BLaER1 (cell line): ENCODE measurements at regions not wholly inside any gene's neighbourhood (a gene's known extent, or its start where the extent isn't known, plus 50 kb on each side); places are given as distances from the start of the nearest gene placed in this dataset.

Experiments used
- H3K27ac ChIP-seq: shearing (Covaris generic); formaldehyde crosslinking; 2 replicates; pipeline ENCODE4 v1.8.1; 2022
- H3K27me3 ChIP-seq: shearing (Covaris generic); formaldehyde crosslinking; 2 replicates; pipeline ENCODE4 v1.8.1; 2022
- H3K36me3 ChIP-seq: shearing (Covaris generic); formaldehyde crosslinking; 2 replicates; pipeline ENCODE4 v1.8.1; 2022
- H3K4me1 ChIP-seq: shearing (Covaris generic); formaldehyde crosslinking; 2 replicates; pipeline ENCODE4 v1.8.1; 2022
- H3K4me2 ChIP-seq: shearing (Covaris generic); formaldehyde crosslinking; 2 replicates; pipeline ENCODE4 v1.8.1; 2022
- H3K4me3 ChIP-seq: shearing (Covaris generic); formaldehyde crosslinking; 2 replicates; pipeline ENCODE4 v1.8.1; 2022
- H3K9ac ChIP-seq: shearing (Covaris generic); formaldehyde crosslinking; 2 replicates; pipeline ENCODE4 v1.8.1; 2022
- H3K9me3 ChIP-seq: shearing (Covaris generic); formaldehyde crosslinking; 2 replicates; pipeline ENCODE4 v1.8.1; 2022
- H4K20me1 ChIP-seq: shearing (Covaris generic); formaldehyde crosslinking; 2 replicates; pipeline ENCODE4 v1.8.1; 2022
- Cebpa-rat ChIP-seq: shearing (Covaris generic); IDR thresholded peaks from 2 replicates; pipeline ENCODE4 v1.8.1; 2022

- TF ChIP-seq Cebpa-rat = no peak
- H3K27me3 ChIP-seq = no peaks in the 10 kb centered on the region
- no peak overlapping the region for H3K9ac ChIP-seq
- H3K4me3 ChIP-seq = no peak overlapping the region
- H3K9me3 ChIP-seq = no peaks in the 10 kb centered on the region
- no peak overlapping the region for H3K27ac ChIP-seq
- peaks cover 5% of the 10 kb centered on the region for H3K4me1 ChIP-seq
- H3K36me3 ChIP-seq = no peaks in the 10 kb centered on the region
- no peaks in the 10 kb centered on the region for H4K20me1 ChIP-seq
- H3K4me2 ChIP-seq = no peak overlapping the region
These were observed 85.0 kb downstream of the SOX9 start for GRCh38 chr17:72205822-72206221.

DNA sequence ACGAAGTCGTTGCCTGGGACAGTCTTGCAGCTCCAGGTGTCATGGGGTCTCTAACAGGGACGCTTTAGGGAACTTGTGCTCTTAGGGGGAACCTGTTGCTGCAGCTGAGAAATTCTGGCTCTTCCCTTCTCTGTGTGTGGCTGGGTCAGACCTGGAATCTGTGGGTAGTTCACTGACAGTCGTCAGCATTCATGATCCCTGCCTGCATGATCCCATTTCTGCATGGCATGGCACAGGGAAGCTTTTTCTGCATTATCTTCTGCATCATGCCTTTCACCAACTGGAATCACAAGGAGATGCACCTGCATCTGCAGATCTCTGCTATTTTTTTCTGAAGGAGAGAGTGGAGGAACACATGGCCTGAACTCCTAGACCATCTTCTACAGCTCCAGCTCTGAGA, 85.6 kb downstream of the SOX9 start:
- no peak overlapping the region for H3K4me3 ChIP-seq
- no peak overlapping the region for H3K4me2 ChIP-seq
- H3K36me3 ChIP-seq = no peaks in the 10 kb centered on the region
- TF ChIP-seq Cebpa-rat = no peak
- H3K9me3 ChIP-seq = no peaks in the 10 kb centered on the region
- no peaks in the 10 kb centered on the region for H4K20me1 ChIP-seq
- H3K27ac ChIP-seq = no peak overlapping the region
- H3K27me3 ChIP-seq = no peaks in the 10 kb centered on the region
- no peak overlapping the region for H3K9ac ChIP-seq
- peaks cover 5% of the 10 kb centered on the region for H3K4me1 ChIP-seq

GRCh38 chr17:72208832-72209231, 88.0 kb downstream of the SOX9 start:
- H3K27ac ChIP-seq = no peak overlapping the region
- no peak for TF ChIP-seq Cebpa-rat
- no peak overlapping the region for H3K9ac ChIP-seq
- no peak overlapping the region for H3K4me2 ChIP-seq
- H3K27me3 ChIP-seq = no peaks in the 10 kb centered on the region
- peaks cover 5% of the 10 kb centered on the region for H3K4me1 ChIP-seq
- H3K36me3 ChIP-seq = no peaks in the 10 kb centered on the region
- no peaks in the 10 kb centered on the region for H4K20me1 ChIP-seq
- H3K4me3 ChIP-seq = no peak overlapping the region
- no peaks in the 10 kb centered on the region for H3K9me3 ChIP-seq

- TF ChIP-seq Cebpa-rat = no peak
These were observed 91.2 kb downstream of the SOX9 start for GRCh38 chr17:72212041-72212440.

GRCh38 chr17:72215490-72215889, 94.7 kb downstream of the SOX9 start:
- Histone ChIP-seq H3K27me3 (no peaks in the 10 kb centered on the region), H3K4me2 (no peak overlapping the region), H3K4me3 (no peak overlapping the region), H3K27ac (no peak overlapping the region), H4K20me1 (no peaks in the 10 kb centered on the region), H3K4me1 (no peaks in the 10 kb centered on the region), H3K9ac (no peak overlapping the region), H3K9me3 (no peaks in the 10 kb centered on the region), H3K36me3 (no peaks in the 10 kb centered on the region)
- TF ChIP-seq Cebpa-rat = no peak

More at GRCh38 chr17:72212041-72212440, 91.2 kb downstream of the SOX9 start:
- no peak overlapping the region for H3K4me2 ChIP-seq
- H3K9ac ChIP-seq = no peak overlapping the region
- no peaks in the 10 kb centered on the region for H3K36me3 ChIP-seq
- no peaks in the 10 kb centered on the region for H3K27me3 ChIP-seq
- peaks cover 5% of the 10 kb centered on the region for H3K4me1 ChIP-seq
- H3K9me3 ChIP-seq = no peaks in the 10 kb centered on the region
- H4K20me1 ChIP-seq = no peaks in the 10 kb centered on the region
- H3K27ac ChIP-seq = no peak overlapping the region
- no peak overlapping the region for H3K4me3 ChIP-seq

DNA sequence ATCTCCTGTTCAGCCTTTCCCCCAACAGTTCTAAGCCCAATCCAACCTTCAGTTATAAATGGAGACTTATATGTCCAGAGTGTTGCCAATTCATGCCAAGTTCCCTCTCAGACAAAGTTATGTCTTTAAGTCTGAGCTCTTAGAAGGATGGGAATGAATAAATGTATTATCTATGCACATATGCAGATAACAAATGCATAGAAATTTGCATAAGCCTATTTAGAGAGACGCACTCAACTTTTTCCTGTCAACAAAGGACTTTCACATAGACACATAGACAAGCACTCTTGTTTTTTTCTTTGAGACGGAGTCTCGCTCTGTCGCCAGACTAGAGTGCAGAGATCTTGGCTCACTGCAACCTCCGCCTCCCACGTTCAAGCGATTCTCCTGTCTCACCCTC, 95.1 kb downstream of the SOX9 start:
- no peaks in the 10 kb centered on the region for H3K4me1 ChIP-seq
- H3K27me3 ChIP-seq = no peaks in the 10 kb centered on the region
- no peak overlapping the region for H3K4me2 ChIP-seq
- no peak overlapping the region for H3K9ac ChIP-seq
- TF ChIP-seq Cebpa-rat = no peak
- no peak overlapping the region for H3K4me3 ChIP-seq
- H3K36me3 ChIP-seq = no peaks in the 10 kb centered on the region
- H3K9me3 ChIP-seq = no peaks in the 10 kb centered on the region
- no peak overlapping the region for H3K27ac ChIP-seq
- no peaks in the 10 kb centered on the region for H4K20me1 ChIP-seq

DNA sequence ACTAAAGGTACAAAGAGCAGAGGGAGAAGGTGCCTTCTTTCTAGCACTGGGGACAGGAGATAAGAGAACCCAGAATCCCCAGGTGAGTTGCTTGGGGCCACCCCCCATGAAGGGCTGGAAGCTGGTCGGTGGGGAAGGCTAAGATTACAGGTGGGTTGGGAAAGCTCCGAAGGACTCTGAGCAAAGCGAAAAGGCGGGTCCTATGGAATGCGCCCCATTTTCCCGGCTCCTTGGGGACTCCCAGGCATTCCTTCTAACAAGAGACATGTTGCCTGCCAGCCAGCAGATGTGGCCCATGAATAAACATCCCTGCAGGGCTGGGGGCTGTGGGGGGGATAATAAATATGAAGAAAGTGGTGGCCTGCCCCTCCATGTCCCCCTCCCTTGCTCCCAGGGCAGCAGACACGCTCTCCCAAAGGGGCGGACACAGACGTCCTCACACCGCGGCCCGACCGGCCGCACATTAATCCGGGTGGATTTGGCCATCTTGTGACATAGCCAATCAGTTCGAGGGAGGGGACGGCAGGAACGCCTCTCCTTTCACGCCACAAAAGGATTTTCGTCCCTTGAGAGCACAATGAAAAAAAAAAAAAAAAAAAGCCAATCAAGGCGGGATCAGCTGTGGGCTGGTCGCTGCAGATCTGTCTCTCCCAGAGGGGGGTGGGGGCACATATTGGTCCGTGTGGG, 98.5 kb downstream of the SOX9 start:
- Histone ChIP-seq H3K4me3 (no peak overlapping the region), H3K27me3 (no peaks in the 10 kb centered on the region), H3K4me1 (no peaks in the 10 kb centered on the region), H3K9me3 (no peaks in the 10 kb centered on the region), H3K27ac (no peak overlapping the region), H3K4me2 (no peak overlapping the region), H4K20me1 (no peaks in the 10 kb centered on the region), H3K36me3 (no peaks in the 10 kb centered on the region), H3K9ac (no peak overlapping the region)
- no peak for TF ChIP-seq Cebpa-rat

DNA sequence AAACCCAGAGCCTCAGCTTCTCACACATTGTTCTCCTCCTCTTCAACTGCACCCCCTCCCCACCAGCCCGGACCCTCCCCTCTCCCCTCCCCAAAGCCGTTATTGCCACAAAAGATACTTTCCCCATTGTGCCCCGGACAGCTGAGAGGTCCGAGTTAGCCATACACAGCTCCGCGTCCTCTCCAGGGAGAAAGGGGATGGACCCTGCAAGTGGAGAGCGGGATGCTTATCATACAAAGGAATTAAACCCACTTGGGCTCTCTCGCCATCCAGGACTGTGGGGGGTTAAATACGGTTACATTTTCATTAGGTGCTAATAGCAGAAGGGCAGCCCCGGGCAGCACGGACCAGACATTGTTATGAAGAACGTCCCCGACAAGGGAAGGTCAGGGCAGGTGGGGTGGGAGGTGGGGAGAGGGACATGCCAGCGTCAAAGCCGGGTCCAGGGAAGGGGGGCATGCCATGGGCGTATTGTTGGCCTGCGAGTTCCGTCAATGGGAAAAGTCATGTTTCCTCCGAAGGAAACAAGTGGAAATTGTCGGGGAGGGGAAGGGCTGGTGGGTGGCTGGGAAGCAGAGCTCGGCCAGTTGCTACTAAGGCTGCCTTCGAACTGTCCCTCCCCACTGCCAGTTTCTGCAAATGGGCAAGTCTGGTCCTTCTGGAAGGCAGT, 99.1 kb downstream of the SOX9 start:
- Histone ChIP-seq H3K36me3 (no peaks in the 10 kb centered on the region), H3K27ac (no peak overlapping the region), H3K9me3 (no peaks in the 10 kb centered on the region), H3K4me1 (no peaks in the 10 kb centered on the region), H3K9ac (no peak overlapping the region), H3K27me3 (no peaks in the 10 kb centered on the region), H4K20me1 (no peaks in the 10 kb centered on the region), H3K4me2 (no peak overlapping the region), H3K4me3 (no peak overlapping the region)
- TF ChIP-seq Cebpa-rat = no peak

GRCh38 chr17:72222661-72223380, 102.0 kb downstream of the SOX9 start:
- Histone ChIP-seq H3K27ac (no peak overlapping the region), H3K36me3 (no peaks in the 10 kb centered on the region), H3K27me3 (no peaks in the 10 kb centered on the region), H3K9ac (no peak overlapping the region), H3K9me3 (no peaks in the 10 kb centered on the region), H4K20me1 (no peaks in the 10 kb centered on the region), H3K4me2 (no peak overlapping the region), H3K4me1 (no peaks in the 10 kb centered on the region), H3K4me3 (no peak overlapping the region)
- no peak for TF ChIP-seq Cebpa-rat

DNA sequence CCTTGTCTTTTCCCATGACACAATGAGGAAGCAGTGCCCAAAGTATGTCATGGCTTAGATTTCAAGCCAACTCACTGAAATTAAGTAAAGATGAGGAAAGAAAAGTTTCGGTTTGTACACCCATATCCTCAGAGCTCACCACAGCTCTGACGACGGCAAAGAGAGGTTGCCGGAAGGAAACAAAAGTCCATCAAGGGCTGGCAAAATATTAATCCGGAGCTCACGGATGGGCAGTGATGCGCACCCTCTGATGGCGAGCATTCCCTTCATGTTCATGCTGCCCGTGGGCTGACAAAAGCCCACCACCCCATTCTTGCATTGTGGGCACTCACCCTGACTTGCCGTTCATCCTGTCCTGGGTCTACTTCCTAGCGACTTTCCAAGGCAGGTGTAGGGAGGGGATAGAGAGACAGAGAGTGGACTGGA, 103.1 kb downstream of the SOX9 start:
- Histone ChIP-seq H3K27me3 (no peaks in the 10 kb centered on the region), H3K9me3 (no peaks in the 10 kb centered on the region), H3K4me3 (no peak overlapping the region), H3K36me3 (no peaks in the 10 kb centered on the region), H4K20me1 (no peaks in the 10 kb centered on the region), H3K4me1 (no peaks in the 10 kb centered on the region), H3K9ac (no peak overlapping the region), H3K27ac (no peak overlapping the region), H3K4me2 (no peak overlapping the region)
- no peak for TF ChIP-seq Cebpa-rat
